IPS DF 6.9 (cell line): ENCODE measurements at regions not wholly inside any gene's neighbourhood (a gene's known extent, or its start where the extent isn't known, plus 50 kb on each side); places are given as distances from the start of the nearest gene placed in this dataset.

ENCODE experiments used
- DNase-seq: peaks from one replicate; pipeline ENCODE4 v3.0.0-alpha.2; 2013; ENCODE audit warnings: low read depth, low spot score
- H3K27ac ChIP-seq: one replicate; pipeline ENCODE4 v1.5.1; 2013; ENCODE audit warnings: low read length, control low read depth
- H3K27me3 ChIP-seq: 2 replicates; pipeline ENCODE4 v1.6.1; 2013; ENCODE audit warnings: mild to moderate bottlenecking, low read length; ENCODE audit not compliant: control insufficient read depth, insufficient read depth
- H3K36me3 ChIP-seq: 2 replicates; pipeline ENCODE4 v1.6.1; 2013; ENCODE audit warnings: low read length; ENCODE audit not compliant: control insufficient read depth, insufficient read depth
- H3K4me1 ChIP-seq: 2 replicates; pipeline ENCODE4 v1.6.1; 2013; ENCODE audit warnings: low read length; ENCODE audit not compliant: control insufficient read depth, insufficient read depth
- H3K4me3 ChIP-seq: 2 replicates; pipeline ENCODE4 v1.5.1; 2013; ENCODE audit warnings: mild to moderate bottlenecking, low read length
- H3K9me3 ChIP-seq: 2 replicates; pipeline ENCODE4 v1.6.1; 2013; ENCODE audit warnings: low read length, inconsistent platforms; ENCODE audit not compliant: control insufficient read depth, insufficient read depth
- WGBS: extraction: QIAGEN DNeasy Blood & Tissue Kit; methylation state at CpG from one replicate; pipeline ENCODE4 v1.1.7; 2013; ENCODE audit warnings: mixed read lengths, missing lambda C conversion rate; ENCODE audit not compliant: insufficient read length, insufficient coverage; 5-methylcytosine and 5-hydroxymethylcytosine counted together

GRCh38 chr1:83637009-83637408 is 361.9 kb downstream of the TTLL7 start:
- WGBS = 100% methylated on average over 1 of the region's 5 CpGs

GRCh38 chr1:83632906-83633305 is 366.0 kb downstream of the TTLL7 start:
- no peaks in the 10 kb centered on the region for H3K9me3 ChIP-seq
- no peaks in the 10 kb centered on the region for H3K27me3 ChIP-seq
- H3K36me3 ChIP-seq = no peaks in the 10 kb centered on the region
- no peak overlapping the region for H3K4me3 ChIP-seq
- 0 out of 2 replicates have a peak, but pooled peaks cover 2% of the 10 kb centered on the region for H3K4me1 ChIP-seq
- no peak overlapping the region for H3K27ac ChIP-seq
- DNase-seq = no peak
- no CpG with 5 or more reads among the region's 1 CpG for WGBS

More at GRCh38 chr1:83637009-83637408, 361.9 kb downstream of the TTLL7 start:
- H3K4me3 ChIP-seq = no peak overlapping the region
- no peaks in the 10 kb centered on the region for H3K9me3 ChIP-seq
- no peaks in the 10 kb centered on the region for H3K4me1 ChIP-seq
- DNase-seq = no peak
- H3K27me3 ChIP-seq = no peaks in the 10 kb centered on the region
- no peaks in the 10 kb centered on the region for H3K36me3 ChIP-seq
- no peak overlapping the region for H3K27ac ChIP-seq

- H3K4me1 ChIP-seq = 0 out of 2 replicates have a peak, but pooled peaks cover 2% of the 10 kb centered on the region
- WGBS = no CpG with 5 or more reads among the region's 6 CpGs
- no peak for DNase-seq
- H3K27me3 ChIP-seq = no peaks in the 10 kb centered on the region
- no peak overlapping the region for H3K4me3 ChIP-seq
- H3K27ac ChIP-seq = no peak overlapping the region
- no peaks in the 10 kb centered on the region for H3K9me3 ChIP-seq
- no peaks in the 10 kb centered on the region for H3K36me3 ChIP-seq
Observed at GRCh38 chr1:83631851-83632250, 367.1 kb downstream of the TTLL7 start.

GRCh38 chr1:83627045-83627444 is 371.9 kb downstream of the TTLL7 start:
- DNase-seq = no peak
- no peak overlapping the region for H3K27ac ChIP-seq
- no CpG with 5 or more reads among the region's 1 CpG for WGBS

GRCh38 chr1:83626603-83627002 is 372.3 kb downstream of the TTLL7 start:
- no CpG with 5 or more reads among the region's 1 CpG for WGBS
- no peaks in the 10 kb centered on the region for H3K9me3 ChIP-seq
- H3K4me3 ChIP-seq = no peak overlapping the region
- DNase-seq = no peak
- no peaks in the 10 kb centered on the region for H3K36me3 ChIP-seq
- H3K4me1 ChIP-seq = 0 out of 2 replicates have a peak, but pooled peaks cover 2% of the 10 kb centered on the region
- no peaks in the 10 kb centered on the region for H3K27me3 ChIP-seq
- H3K27ac ChIP-seq = no peak overlapping the region

More at GRCh38 chr1:83627045-83627444, 371.9 kb downstream of the TTLL7 start:
- Histone ChIP-seq H3K9me3 (no peaks in the 10 kb centered on the region), H3K4me3 (no peak overlapping the region), H3K36me3 (no peaks in the 10 kb centered on the region), H3K4me1 (0 out of 2 replicates have a peak, but pooled peaks cover 2% of the 10 kb centered on the region), H3K27me3 (no peaks in the 10 kb centered on the region)

GRCh38 chr1:83625646-83626045 is 373.3 kb downstream of the TTLL7 start:
- DNase-seq = no peak
- H3K9me3 ChIP-seq = no peaks in the 10 kb centered on the region
- no peak overlapping the region for H3K27ac ChIP-seq
- H3K4me1 ChIP-seq = no peaks in the 10 kb centered on the region
- WGBS = no CpG with 5 or more reads among the region's 3 CpGs
- H3K4me3 ChIP-seq = no peak overlapping the region
- H3K27me3 ChIP-seq = no peaks in the 10 kb centered on the region
- no peaks in the 10 kb centered on the region for H3K36me3 ChIP-seq

GRCh38 chr1:83620016-83620415 is 378.9 kb downstream of the TTLL7 start:
- H3K9me3 ChIP-seq = no peaks in the 10 kb centered on the region
- no peaks in the 10 kb centered on the region for H3K27me3 ChIP-seq
- DNase-seq = no peak

GRCh38 chr1:83619170-83619896 is 379.6 kb downstream of the TTLL7 start:
- no CpG with 5 or more reads among the region's 2 CpGs for WGBS
- Histone ChIP-seq H3K36me3 (no peaks in the 10 kb centered on the region), H3K27me3 (no peaks in the 10 kb centered on the region), H3K27ac (no peak overlapping the region), H3K9me3 (no peaks in the 10 kb centered on the region), H3K4me1 (peaks cover 2% of the 10 kb centered on the region; the same call in 1 of the 2 replicates), H3K4me3 (no peak overlapping the region)
- no peak for DNase-seq

More at GRCh38 chr1:83620016-83620415, 378.9 kb downstream of the TTLL7 start:
- WGBS = no CpG with 5 or more reads among the region's 4 CpGs
- Histone ChIP-seq H3K4me3 (no peak overlapping the region), H3K4me1 (peaks cover 2% of the 10 kb centered on the region; the same call in 1 of the 2 replicates), H3K27ac (no peak overlapping the region), H3K36me3 (no peaks in the 10 kb centered on the region)

GRCh38 chr1:83617883-83618282 is 381.0 kb downstream of the TTLL7 start:
- Histone ChIP-seq H3K36me3 (no peaks in the 10 kb centered on the region), H3K27me3 (no peaks in the 10 kb centered on the region), H3K4me1 (peaks cover 2% of the 10 kb centered on the region; the same call in 1 of the 2 replicates), H3K4me3 (no peak overlapping the region), H3K27ac (no peak overlapping the region), H3K9me3 (no peaks in the 10 kb centered on the region)
- WGBS = no CpG with 5 or more reads among the region's 7 CpGs
- DNase-seq = no peak

GRCh38 chr1:83615370-83615769 is 383.6 kb downstream of the TTLL7 start:
- peaks cover 2% of the 10 kb centered on the region; the same call in 1 of the 2 replicates for H3K4me1 ChIP-seq
- H3K27me3 ChIP-seq = no peaks in the 10 kb centered on the region
- DNase-seq = no peak
- H3K9me3 ChIP-seq = no peaks in the 10 kb centered on the region
- no peak overlapping the region for H3K27ac ChIP-seq
- H3K36me3 ChIP-seq = no peaks in the 10 kb centered on the region
- no CpG with 5 or more reads among the region's 2 CpGs for WGBS
- no peak overlapping the region for H3K4me3 ChIP-seq
